Liver (tissue), 3 donors: ENCODE measurements at regions not wholly inside any gene's neighbourhood (a gene's known extent, or its start where the extent isn't known, plus 50 kb on each side); places are given as distances from the start of the nearest gene placed in this dataset.
"Not testable (repeated sequence)": the region's sequence is repeated elsewhere in the genome, so short reads cannot be mapped to it uniquely, and the experiment has no call there.

Experiments
- CTCF ChIP-seq: fragments of 150-350 bp; IDR thresholded peaks from 2 replicates; pipeline ENCODE4 v1.5.1; 2017; ENCODE audit warnings: improper control_type of control experiment, low read depth, low read length; ENCODE audit not compliant: missing input control
- EGR1 ChIP-seq, 2 donors: IDR thresholded peaks; 2 replicates each; pipeline ENCODE4 v1.6.1; 2016 to 2018; ENCODE audit warnings: antibody characterized with exemption in 2 of 2, low read depth in 2 of 2
- FOXA1 ChIP-seq: IDR thresholded peaks from 2 replicates; pipeline ENCODE4 v1.6.1; 2016; ENCODE audit warnings: antibody characterized with exemption
- HNF4A ChIP-seq, 2 donors: conservative IDR thresholded peaks; 2 replicates each; pipeline ENCODE4 v1.6.1; 2016; ENCODE audit warnings: antibody characterized with exemption in 2 of 2, mild to moderate bottlenecking in 2 of 2
- RAD21 ChIP-seq, 2 donors: IDR thresholded peaks; 2 replicates each; pipeline ENCODE4 v1.6.1; 2016; ENCODE audit warnings: antibody characterized with exemption in 2 of 2, mild to moderate bottlenecking in 2 of 2
- TAF1 ChIP-seq: conservative IDR thresholded peaks from 2 replicates; pipeline ENCODE4 v1.6.1; 2016; ENCODE audit warnings: antibody characterized with exemption, mild to moderate bottlenecking
- YY1 ChIP-seq: IDR thresholded peaks from 2 replicates; pipeline ENCODE4 v1.6.1; 2016; ENCODE audit warnings: antibody characterized with exemption, mild to moderate bottlenecking
- ZBTB33 ChIP-seq: IDR thresholded peaks from 2 replicates; pipeline ENCODE4 v1.6.1; 2016; ENCODE audit warnings: antibody characterized with exemption
- donor health status: healthy.
- donor health status: healthy.

- not testable (repeated sequence) for TF ChIP-seq CTCF; EGR1 (IDR thresholded peaks at IDR 0.05; ENCODE audit: low read depth in 2 of 2); YY1; TAF1; RAD21 (IDR thresholded peaks at IDR 0.05); ZBTB33; HNF4A (conservative IDR thresholded peaks at IDR 0.05); FOXA1
These were observed 51.0 kb upstream of the FOXN3 start for GRCh38 chr14:89468030-89468429.
